ENCODE measurements at regions not wholly inside any gene's neighbourhood (a gene's known extent, or its start where the extent isn't known, plus 50 kb on each side); places are given as distances from the start of the nearest gene placed in this dataset.
"Not testable (repeated sequence)": the region's sequence is repeated elsewhere in the genome, so short reads cannot be mapped to it uniquely, and the experiment has no call there.

DNA sequence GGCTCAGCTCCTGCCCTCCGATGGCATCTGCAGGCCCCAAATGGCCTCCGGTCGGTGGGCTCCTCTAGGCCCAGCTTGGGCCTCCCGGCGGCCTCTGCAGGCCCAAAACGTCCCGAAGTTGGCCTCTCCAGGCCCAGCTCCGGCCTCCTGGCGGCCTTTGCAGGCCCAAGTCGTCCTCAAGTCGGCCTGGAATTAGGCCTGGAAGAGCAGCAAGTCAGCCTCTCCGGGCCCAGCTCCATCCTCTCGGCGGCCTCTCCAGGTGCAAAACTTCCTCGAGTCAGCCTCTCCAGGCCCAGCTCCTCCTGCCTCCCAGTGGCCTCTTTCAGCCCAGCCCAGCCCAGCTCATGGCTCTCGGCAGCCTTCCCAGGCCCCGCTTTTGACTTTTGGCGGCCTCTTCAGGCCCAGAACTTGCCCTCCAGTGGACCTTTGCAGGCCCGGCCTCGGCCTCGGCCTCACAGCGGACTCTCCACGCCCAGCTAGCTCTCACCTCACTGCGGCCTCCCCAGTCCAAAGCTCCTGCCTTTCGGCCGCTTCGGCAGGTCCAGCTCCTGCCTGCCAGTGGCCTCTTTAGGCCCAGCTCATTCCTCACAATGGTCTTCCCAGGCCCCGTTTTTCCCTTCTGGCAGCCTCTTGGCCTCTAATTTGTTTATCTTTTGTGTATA, 357.3 kb downstream of the ZNF37A start:
- TF ChIP-seq, protein P1, sequence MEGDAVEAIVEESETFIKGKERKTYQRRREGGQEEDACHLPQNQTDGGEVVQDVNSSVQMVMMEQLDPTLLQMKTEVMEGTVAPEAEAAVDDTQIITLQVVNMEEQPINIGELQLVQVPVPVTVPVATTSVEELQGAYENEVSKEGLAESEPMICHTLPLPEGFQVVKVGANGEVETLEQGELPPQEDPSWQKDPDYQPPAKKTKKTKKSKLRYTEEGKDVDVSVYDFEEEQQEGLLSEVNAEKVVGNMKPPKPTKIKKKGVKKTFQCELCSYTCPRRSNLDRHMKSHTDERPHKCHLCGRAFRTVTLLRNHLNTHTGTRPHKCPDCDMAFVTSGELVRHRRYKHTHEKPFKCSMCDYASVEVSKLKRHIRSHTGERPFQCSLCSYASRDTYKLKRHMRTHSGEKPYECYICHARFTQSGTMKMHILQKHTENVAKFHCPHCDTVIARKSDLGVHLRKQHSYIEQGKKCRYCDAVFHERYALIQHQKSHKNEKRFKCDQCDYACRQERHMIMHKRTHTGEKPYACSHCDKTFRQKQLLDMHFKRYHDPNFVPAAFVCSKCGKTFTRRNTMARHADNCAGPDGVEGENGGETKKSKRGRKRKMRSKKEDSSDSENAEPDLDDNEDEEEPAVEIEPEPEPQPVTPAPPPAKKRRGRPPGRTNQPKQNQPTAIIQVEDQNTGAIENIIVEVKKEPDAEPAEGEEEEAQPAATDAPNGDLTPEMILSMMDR (IDR thresholded peaks at IDR 0.05): not testable (repeated sequence)
- not testable (repeated sequence) for TF ChIP-seq ZFX (IDR thresholded peaks at IDR 0.05; ENCODE audit: borderline replicate concordance)
